ENCODE measurements at regions not wholly inside any gene's neighbourhood (a gene's known extent, or its start where the extent isn't known, plus 50 kb on each side); places are given as distances from the start of the nearest gene placed in this dataset.
"Not testable (repeated sequence)": the region's sequence is repeated elsewhere in the genome, so short reads cannot be mapped to it uniquely, and the experiment has no call there.

- H2BK15ac ChIP-seq (ENCODE audit: low read length); DNase-seq (ENCODE audit: low spot score); H3K27ac ChIP-seq (replicated peaks; ENCODE audit: low read length); H3K4me2 ChIP-seq (ENCODE audit: insufficient read depth, low read length, poor library complexity, severe bottlenecking); H3K4ac ChIP-seq (ENCODE audit: low read length); H2BK5ac ChIP-seq (ENCODE audit: low read length); H3K36me3 ChIP-seq (replicated peaks in 1 of 2; ENCODE audit: control insufficient read depth in 2 of 2, insufficient read depth in 2 of 2, low read length in 2 of 2); H4K8ac ChIP-seq (ENCODE audit: low read depth, low read length); H3K23ac ChIP-seq (ENCODE audit: low read depth, low read length, poor library complexity); H2BK12ac ChIP-seq (ENCODE audit: low read length); H3K79me1 ChIP-seq (ENCODE audit: low read depth, low read length); H3K9me3 ChIP-seq (replicated peaks in 1 of 2; ENCODE audit: control insufficient read depth in 2 of 2, insufficient read depth in 1 of 2, low read depth in 1 of 2, low read length in 2 of 2); H2AK5ac ChIP-seq (ENCODE audit: low read depth, low read length); H3K14ac ChIP-seq (ENCODE audit: low read length); H3K4me3 ChIP-seq (ENCODE audit: low read length in 2 of 2); H3K4me1 ChIP-seq (ENCODE audit: control insufficient read depth in 2 of 2, insufficient read depth in 1 of 2, low read depth in 1 of 2, low read length in 2 of 2); H3K18ac ChIP-seq (ENCODE audit: low read length); H4K91ac ChIP-seq (ENCODE audit: low read depth, low read length, poor library complexity); H2AFZ ChIP-seq (ENCODE audit: low read length); H3K9ac ChIP-seq (ENCODE audit: low read depth, low read length, poor library complexity); H3K27me3 ChIP-seq (ENCODE audit: control insufficient read depth in 3 of 3, insufficient read depth in 3 of 3, low read depth in 1 of 3, low read length in 3 of 3); H2BK120ac ChIP-seq (ENCODE audit: low read depth, low read length): not testable (repeated sequence)
- WGBS, 2 donors (ENCODE audit: extremely low coverage in 2 of 2, insufficient read length in 2 of 2, insufficient replicate concordance in 1 of 2) = no CpG with 5 or more reads among the region's 54 CpGs
Measured at GRCh38 chr22:10526079-10526478, 5001.9 kb upstream of the OR11H1 start.

DNA sequence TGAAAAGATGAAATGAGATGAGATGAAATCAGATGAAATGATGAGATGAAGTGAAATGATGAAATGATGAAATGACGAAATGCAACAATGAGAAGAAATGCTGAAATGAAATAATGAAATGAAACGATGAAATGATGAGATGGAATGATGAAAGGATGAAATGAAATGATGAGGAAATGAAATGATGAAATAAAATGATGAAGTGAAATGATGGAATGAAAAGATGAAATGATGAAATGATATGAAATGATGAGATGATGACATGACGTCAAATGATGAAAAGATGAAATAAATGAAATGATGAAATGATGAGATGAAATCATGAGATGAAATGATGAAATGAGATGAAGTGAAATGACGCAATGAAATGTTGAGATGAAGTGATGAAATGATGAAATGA, 4996.9 kb upstream of the OR11H1 start:
- not testable (repeated sequence) for H3K36me3 ChIP-seq (replicated peaks in 1 of 2; ENCODE audit: control insufficient read depth in 2 of 2, insufficient read depth in 2 of 2, low read length in 2 of 2); H3K4me2 ChIP-seq (ENCODE audit: insufficient read depth, low read length, poor library complexity, severe bottlenecking); H3K4ac ChIP-seq (ENCODE audit: low read length); H3K4me1 ChIP-seq (ENCODE audit: control insufficient read depth in 2 of 2, insufficient read depth in 1 of 2, low read depth in 1 of 2, low read length in 2 of 2); H4K91ac ChIP-seq (ENCODE audit: low read depth, low read length, poor library complexity); H3K27ac ChIP-seq (replicated peaks; ENCODE audit: low read length); H2AFZ ChIP-seq (ENCODE audit: low read length); H2AK5ac ChIP-seq (ENCODE audit: low read depth, low read length); H3K18ac ChIP-seq (ENCODE audit: low read length); H3K79me1 ChIP-seq (ENCODE audit: low read depth, low read length); H2BK120ac ChIP-seq (ENCODE audit: low read depth, low read length); H2BK5ac ChIP-seq (ENCODE audit: low read length); H3K9ac ChIP-seq (ENCODE audit: low read depth, low read length, poor library complexity); DNase-seq (ENCODE audit: low spot score); H2BK12ac ChIP-seq (ENCODE audit: low read length); H3K23ac ChIP-seq (ENCODE audit: low read depth, low read length, poor library complexity); H3K9me3 ChIP-seq (replicated peaks in 1 of 2; ENCODE audit: control insufficient read depth in 2 of 2, insufficient read depth in 1 of 2, low read depth in 1 of 2, low read length in 2 of 2); H3K4me3 ChIP-seq (ENCODE audit: low read length in 2 of 2); H3K27me3 ChIP-seq (ENCODE audit: control insufficient read depth in 3 of 3, insufficient read depth in 3 of 3, low read depth in 1 of 3, low read length in 3 of 3); H4K8ac ChIP-seq (ENCODE audit: low read depth, low read length); H2BK15ac ChIP-seq (ENCODE audit: low read length); H3K14ac ChIP-seq (ENCODE audit: low read length)
- WGBS, 2 donors (ENCODE audit: extremely low coverage in 2 of 2, insufficient read length in 2 of 2, insufficient replicate concordance in 1 of 2) = no CpG with 5 or more reads among the region's 4 CpGs

DNA sequence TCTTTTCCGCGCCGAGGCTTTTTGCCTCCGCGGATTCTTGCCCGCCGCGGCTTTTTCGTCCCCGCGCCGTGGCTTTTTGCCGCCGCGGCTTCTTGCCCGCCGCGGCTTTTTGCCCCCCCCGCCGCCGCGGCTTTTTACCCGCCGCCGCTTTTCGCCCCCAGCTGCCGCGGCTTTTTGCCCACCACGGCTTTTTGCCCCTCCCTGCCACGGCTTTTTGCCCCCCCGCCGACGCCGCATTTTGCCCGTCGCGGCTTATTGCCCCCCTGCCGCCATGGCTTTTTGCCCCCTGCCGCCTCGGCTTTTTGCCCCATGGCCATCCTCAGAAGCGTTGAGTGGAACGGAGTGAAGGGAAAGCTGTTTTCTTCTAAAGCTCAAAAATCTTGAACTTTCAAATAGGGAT, 4955.5 kb upstream of the OR11H1 start:
- not testable (repeated sequence) for H3K9ac ChIP-seq (ENCODE audit: low read depth, low read length, poor library complexity); DNase-seq (ENCODE audit: low spot score); H3K4ac ChIP-seq (ENCODE audit: low read length); H3K27ac ChIP-seq (replicated peaks; ENCODE audit: low read length); H3K4me2 ChIP-seq (ENCODE audit: insufficient read depth, low read length, poor library complexity, severe bottlenecking); H2AK5ac ChIP-seq (ENCODE audit: low read depth, low read length); H3K9me3 ChIP-seq (replicated peaks in 1 of 2; ENCODE audit: control insufficient read depth in 2 of 2, insufficient read depth in 1 of 2, low read depth in 1 of 2, low read length in 2 of 2); H2BK15ac ChIP-seq (ENCODE audit: low read length); H2BK5ac ChIP-seq (ENCODE audit: low read length); H3K18ac ChIP-seq (ENCODE audit: low read length); H4K91ac ChIP-seq (ENCODE audit: low read depth, low read length, poor library complexity); H3K36me3 ChIP-seq (replicated peaks in 1 of 2; ENCODE audit: control insufficient read depth in 2 of 2, insufficient read depth in 2 of 2, low read length in 2 of 2); H3K4me1 ChIP-seq (ENCODE audit: control insufficient read depth in 2 of 2, insufficient read depth in 1 of 2, low read depth in 1 of 2, low read length in 2 of 2); H3K4me3 ChIP-seq (ENCODE audit: low read length in 2 of 2); H3K79me1 ChIP-seq (ENCODE audit: low read depth, low read length); H2BK12ac ChIP-seq (ENCODE audit: low read length); H3K23ac ChIP-seq (ENCODE audit: low read depth, low read length, poor library complexity); H4K8ac ChIP-seq (ENCODE audit: low read depth, low read length); H3K27me3 ChIP-seq (ENCODE audit: control insufficient read depth in 3 of 3, insufficient read depth in 3 of 3, low read depth in 1 of 3, low read length in 3 of 3); H2BK120ac ChIP-seq (ENCODE audit: low read depth, low read length); H3K14ac ChIP-seq (ENCODE audit: low read length); H2AFZ ChIP-seq (ENCODE audit: low read length)
- no CpG with 5 or more reads among the region's 42 CpGs for WGBS, 2 donors (ENCODE audit: extremely low coverage in 2 of 2, insufficient read length in 2 of 2, insufficient replicate concordance in 1 of 2)

DNA sequence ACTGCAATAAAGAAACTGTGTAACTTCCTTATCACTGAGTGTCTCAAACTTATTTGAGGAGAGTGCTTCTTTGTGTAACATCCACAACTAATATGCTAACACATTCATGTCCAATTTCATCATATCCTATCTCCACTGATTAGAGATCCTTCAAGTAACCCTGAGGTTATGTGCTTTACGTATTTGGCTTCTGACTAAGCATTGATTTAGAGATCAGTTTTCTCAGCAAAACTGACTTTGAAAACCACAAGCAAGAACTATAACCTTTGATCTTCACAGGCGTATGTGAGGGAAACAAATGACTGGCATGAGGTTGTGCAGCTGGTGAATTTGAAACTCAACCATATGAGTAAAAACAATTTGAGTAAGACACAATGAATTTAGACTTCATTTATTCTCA, 4926.9 kb upstream of the OR11H1 start:
- not testable (repeated sequence) for DNase-seq (ENCODE audit: low spot score); H3K14ac ChIP-seq (ENCODE audit: low read length); H3K4ac ChIP-seq (ENCODE audit: low read length); H2AFZ ChIP-seq (ENCODE audit: low read length); H2BK12ac ChIP-seq (ENCODE audit: low read length); H3K4me2 ChIP-seq (ENCODE audit: insufficient read depth, low read length, poor library complexity, severe bottlenecking); H2BK15ac ChIP-seq (ENCODE audit: low read length); H2AK5ac ChIP-seq (ENCODE audit: low read depth, low read length); H3K9ac ChIP-seq (ENCODE audit: low read depth, low read length, poor library complexity); H3K23ac ChIP-seq (ENCODE audit: low read depth, low read length, poor library complexity); H3K27me3 ChIP-seq (ENCODE audit: control insufficient read depth in 3 of 3, insufficient read depth in 3 of 3, low read depth in 1 of 3, low read length in 3 of 3); H2BK5ac ChIP-seq (ENCODE audit: low read length); H3K18ac ChIP-seq (ENCODE audit: low read length); H3K79me1 ChIP-seq (ENCODE audit: low read depth, low read length); H2BK120ac ChIP-seq (ENCODE audit: low read depth, low read length); H3K4me3 ChIP-seq (ENCODE audit: low read length in 2 of 2); H3K9me3 ChIP-seq (replicated peaks in 1 of 2; ENCODE audit: control insufficient read depth in 2 of 2, insufficient read depth in 1 of 2, low read depth in 1 of 2, low read length in 2 of 2); H3K36me3 ChIP-seq (replicated peaks in 1 of 2; ENCODE audit: control insufficient read depth in 2 of 2, insufficient read depth in 2 of 2, low read length in 2 of 2); H3K4me1 ChIP-seq (ENCODE audit: control insufficient read depth in 2 of 2, insufficient read depth in 1 of 2, low read depth in 1 of 2, low read length in 2 of 2); H4K8ac ChIP-seq (ENCODE audit: low read depth, low read length); H3K27ac ChIP-seq (replicated peaks; ENCODE audit: low read length); H4K91ac ChIP-seq (ENCODE audit: low read depth, low read length, poor library complexity)
- WGBS, 2 donors (ENCODE audit: extremely low coverage in 2 of 2, insufficient read length in 2 of 2, insufficient replicate concordance in 1 of 2) = no CpG with 5 or more reads among the region's 2 CpGs

Measured in neuronal stem cell (in vitro differentiated cells).